A549 (cell line): ENCODE measurements at regions not wholly inside any gene's neighbourhood (a gene's known extent, or its start where the extent isn't known, plus 50 kb on each side); places are given as distances from the start of the nearest gene placed in this dataset.

Experiments
- ATAC-seq, 2 experiments: fragments of 200-7000 bp in 1 of 2; fragments of >200 bp in 1 of 2; cut with Nextera tagmentation in 1 of 2; cut with Tn5 transposase in 1 of 2; 3 replicates each; pipeline versions ENCODE4 v1.8.0 to v1.9.1; 2018 to 2020; ENCODE audit warnings: mild to moderate bottlenecking in 1 of 2, moderate library complexity in 1 of 2
- CTCF ChIA-PET: fragments of 300-600 bp; sonication (Branson Sonifier 250); formaldehyde crosslinking; extraction: SDS; loops from one replicate; lab custom pipeline; 2021; ENCODE audit warnings: antibody characterized with exemption, inconsistent platforms; lab: Yijun Ruan, JAX
- POLR2A ChIA-PET: fragments of 350-600 bp; formaldehyde crosslinking; extraction: SDS; loops from one replicate; lab custom pipeline; 2021; ENCODE audit warnings: antibody characterized with exemption, inconsistent platforms; lab: Yijun Ruan, JAX
- DNase-seq, 2 experiments: peaks; one replicate each; pipeline versions ENCODE4 v3.0.0 to v3.0.0-alpha.2; 2011 to 2016; ENCODE audit warnings: low read depth in 1 of 2, low spot score in 1 of 2
- FAIRE-seq: peaks from 2 replicates; lab custom pipeline; 2011; peaks lifted over from hg19 to GRCh38; lab: Jason Lieb, UNC
- H3K27ac ChIP-seq, 2 experiments: fragments of >200 bp; sonication (Bioruptor Twin); formaldehyde crosslinking; 3 replicates each; pipeline ENCODE4 v1.5.1; 2016 to 2017
- H3K4me1 ChIP-seq: fragments of >200 bp; sonication (Bioruptor Twin); formaldehyde crosslinking; 3 replicates; pipeline ENCODE4 v1.6.1; 2016
- H3K4me2 ChIP-seq: fragments of >200 bp; sonication (Bioruptor Twin); formaldehyde crosslinking; 3 replicates; pipeline ENCODE4 v1.6.1; 2016
- H3K4me3 ChIP-seq: fragments of >200 bp; sonication (Bioruptor Twin); formaldehyde crosslinking; 3 replicates; pipeline ENCODE4 v1.5.1; 2016
- H3K9me3 ChIP-seq: fragments of >200 bp; sonication (Bioruptor Twin); formaldehyde crosslinking; 3 replicates; pipeline ENCODE4 v1.6.1; 2016
- BHLHE40 ChIP-seq: IDR thresholded peaks from 2 replicates; pipeline ENCODE4 v1.6.1; 2012; ENCODE audit warnings: low read depth, low read length, inconsistent platforms
- CTCF ChIP-seq: fragments of >200 bp; sonication (Bioruptor Twin); formaldehyde crosslinking; IDR thresholded peaks from 3 replicates; pipeline ENCODE4 v1.5.1; 2016
- EHF ChIP-seq: fragments of 250-450 bp; sonication (Bioruptor Pico); IDR thresholded peaks from 2 replicates; pipeline ENCODE4 v1.5.0; 2020; ENCODE audit warnings: mild to moderate bottlenecking
- EHMT2 ChIP-seq: fragments of 200-600 bp; sonication (generic); IDR thresholded peaks from 2 replicates; pipeline ENCODE4 v1.6.1; 2016; ENCODE audit warnings: antibody characterized with exemption, low read depth, mild to moderate bottlenecking, moderate library complexity
- EP300 ChIP-seq, 2 experiments: fragments of >200 bp; sonication (Bioruptor Twin); formaldehyde crosslinking; IDR thresholded peaks; 2 replicates in 1 of 2; 3 replicates in 1 of 2; pipeline ENCODE4 v1.6.1; 2016 to 2017
- FOSB ChIP-seq: fragments of 250-450 bp; sonication (Bioruptor Pico); IDR thresholded peaks from 2 replicates; pipeline ENCODE4 v1.5.0; 2020; ENCODE audit warnings: mild to moderate bottlenecking, moderate library complexity
- HEYL ChIP-seq: fragments of 250-450 bp; sonication (Bioruptor Pico); IDR thresholded peaks from 2 replicates; pipeline ENCODE4 v1.8.0; 2021; ENCODE audit warnings: mild to moderate bottlenecking, moderate library complexity
- JUNB ChIP-seq: fragments of >200 bp; sonication (Bioruptor Twin); formaldehyde crosslinking; IDR thresholded peaks from 2 replicates; pipeline ENCODE4 v1.6.1; 2016
- KDM1A ChIP-seq: fragments of 200-600 bp; sonication (generic); IDR thresholded peaks from 2 replicates; pipeline ENCODE4 v1.6.1; 2016; ENCODE audit warnings: low read depth, mild to moderate bottlenecking
- KDM5A ChIP-seq: fragments of 200-600 bp; sonication (generic); IDR thresholded peaks from 2 replicates; pipeline ENCODE4 v1.6.1; 2016; ENCODE audit warnings: antibody characterized with exemption, mild to moderate bottlenecking
- NR3C1 ChIP-seq: fragments of >200 bp; sonication (Bioruptor Twin); formaldehyde crosslinking; IDR thresholded peaks from 3 replicates; pipeline ENCODE4 v1.6.1; 2017
- RAD21 ChIP-seq, 2 experiments: fragments of >200 bp in 1 of 2; sonication (Bioruptor Twin) in 1 of 2; formaldehyde crosslinking in 1 of 2; IDR thresholded peaks in 1 of 2; conservative IDR thresholded peaks in 1 of 2; 2 replicates in 1 of 2; 3 replicates in 1 of 2; pipeline ENCODE4 v1.6.1; 2012 to 2018; ENCODE audit warnings: inconsistent platforms in 1 of 2
- REST ChIP-seq: fragments of 200-600 bp; sonication (generic); IDR thresholded peaks from 2 replicates; pipeline ENCODE4 v1.6.1; 2016; ENCODE audit warnings: antibody characterized with exemption, mild to moderate bottlenecking, moderate library complexity
- RFX5 ChIP-seq: fragments of 450-650 bp; IDR thresholded peaks from 2 replicates; pipeline ENCODE4 v1.7.1; 2014; ENCODE audit warnings: antibody characterized with exemption, mild to moderate bottlenecking, moderate library complexity
- ZNF302 ChIP-seq: fragments of 250-450 bp; sonication (Bioruptor Pico); IDR thresholded peaks from 2 replicates; pipeline ENCODE4 v1.9.0; 2021; ENCODE audit warnings: inconsistent platforms, mild to moderate bottlenecking, moderate library complexity
- WGBS: methylation state at CpG from one replicate; pipeline ENCODE4 v1.1.6; 2017; ENCODE audit errors: missing lambda C conversion rate; 5-methylcytosine and 5-hydroxymethylcytosine counted together
- TF ChIP-seq, protein P1 (sequence below): IDR thresholded peaks from 2 replicates; pipeline ENCODE4 v1.6.1; 2012
- TF ChIP-seq, protein P2 (sequence below): fragments of 450-650 bp; IDR thresholded peaks from 2 replicates; pipeline ENCODE4 v1.6.1; 2014; ENCODE audit warnings: antibody characterized with exemption
- TF ChIP-seq, protein P3 (sequence below): fragments of 250-450 bp; sonication (Bioruptor Pico); IDR thresholded peaks from 2 replicates; pipeline ENCODE4 v1.5.0; 2021; ENCODE audit warnings: mild to moderate bottlenecking, moderate library complexity, borderline replicate concordance

DNA sequence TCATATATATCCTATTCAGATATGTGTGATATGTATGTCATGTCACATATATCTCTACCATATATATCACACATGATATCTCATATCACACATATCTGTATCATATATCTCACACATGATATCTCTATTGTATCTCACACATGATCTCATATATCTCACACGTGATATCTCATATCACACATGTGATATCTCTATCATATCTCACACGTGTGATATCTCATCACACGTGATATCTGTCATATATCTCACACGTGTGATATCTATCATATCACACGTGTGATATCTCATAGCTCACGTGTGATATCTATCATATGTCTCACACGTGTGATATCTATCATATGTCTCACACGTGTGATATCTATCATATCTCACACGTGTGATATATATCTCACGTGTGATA lies 240.7 kb downstream of the MAP2K4 start:
- POLR2A ChIA-PET, result no interaction called here
- Histone ChIP-seq H3K9me3 (0 out of 3 replicates have a peak, but pooled peaks cover 4% of the 10 kb centered on the region), H3K4me3 (no peak overlapping the region), H3K27ac (no peak overlapping the region), H3K4me1 (peaks cover 9% of the 10 kb centered on the region; the same call in 2 of the 3 replicates)
- peak; percentile 32 for FAIRE-seq
- no peak for DNase-seq
- WGBS, result 47% methylated on average over 10 of the region's 10 CpGs
- CTCF ChIA-PET, result interaction anchor here (1.0 to 11.0 kb wide), 2 partner anchors 284 to 404 kb away, joined by 4 to 219 read pairs; partner anchors contain the start of gene MYOCD
- no peak for ATAC-seq
- no peak for TF ChIP-seq EP300 (IDR thresholded peaks at IDR 0.05)
- no peak for TF ChIP-seq FOSB (CRISPR knock-in tag)
- no peak for TF ChIP-seq CTCF
- TF ChIP-seq, protein P1, sequence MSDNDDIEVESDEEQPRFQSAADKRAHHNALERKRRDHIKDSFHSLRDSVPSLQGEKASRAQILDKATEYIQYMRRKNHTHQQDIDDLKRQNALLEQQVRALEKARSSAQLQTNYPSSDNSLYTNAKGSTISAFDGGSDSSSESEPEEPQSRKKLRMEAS, result no peak
- TF ChIP-seq, protein P2, sequence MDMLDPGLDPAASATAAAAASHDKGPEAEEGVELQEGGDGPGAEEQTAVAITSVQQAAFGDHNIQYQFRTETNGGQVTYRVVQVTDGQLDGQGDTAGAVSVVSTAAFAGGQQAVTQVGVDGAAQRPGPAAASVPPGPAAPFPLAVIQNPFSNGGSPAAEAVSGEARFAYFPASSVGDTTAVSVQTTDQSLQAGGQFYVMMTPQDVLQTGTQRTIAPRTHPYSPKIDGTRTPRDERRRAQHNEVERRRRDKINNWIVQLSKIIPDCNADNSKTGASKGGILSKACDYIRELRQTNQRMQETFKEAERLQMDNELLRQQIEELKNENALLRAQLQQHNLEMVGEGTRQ, result peak; percentile 38; the same call in 1 of the 2 replicates
- TF ChIP-seq KDM1A, result no peak
- TF ChIP-seq, all 56 proteins: peak for 1
- no peak overlapping the region for H3K4me2 ChIP-seq

GRCh38 chr17:12269751-12270150 lies 249.1 kb downstream of the MAP2K4 start:
- Histone ChIP-seq H3K4me1 (no peaks in the 10 kb centered on the region), H3K4me3 (no peak overlapping the region), H3K9me3 (peaks cover 16% of the 10 kb centered on the region), H3K27ac (no peak overlapping the region), H3K4me2 (no peak overlapping the region)
- FAIRE-seq (no peak), ATAC-seq (no peak), DNase-seq (no peak)
- CTCF ChIA-PET, result interaction anchor here (1.7 kb wide), 1 partner anchor 13 kb away, joined by 6 read pairs; no protein-coding TSS in a partner anchor
- WGBS, result 64% methylated on average over 6 of the region's 6 CpGs
- POLR2A ChIA-PET, result no interaction called here
- TF ChIP-seq KDM5A, result no peak
- no peak for TF ChIP-seq RAD21 (conservative IDR thresholded peaks at IDR 0.05 in 1 of 2, IDR thresholded peaks at IDR 0.05 in 1 of 2)
- no peak for TF ChIP-seq ZNF302 (CRISPR knock-in tag)
- no peak for TF ChIP-seq NR3C1
- no peak for TF ChIP-seq RFX5
- TF ChIP-seq EP300 (IDR thresholded peaks at IDR 0.05), result no peak
- no peak for TF ChIP-seq JUNB
- TF ChIP-seq HEYL, result no peak
- no peak for TF ChIP-seq REST
- TF ChIP-seq, protein P3, sequence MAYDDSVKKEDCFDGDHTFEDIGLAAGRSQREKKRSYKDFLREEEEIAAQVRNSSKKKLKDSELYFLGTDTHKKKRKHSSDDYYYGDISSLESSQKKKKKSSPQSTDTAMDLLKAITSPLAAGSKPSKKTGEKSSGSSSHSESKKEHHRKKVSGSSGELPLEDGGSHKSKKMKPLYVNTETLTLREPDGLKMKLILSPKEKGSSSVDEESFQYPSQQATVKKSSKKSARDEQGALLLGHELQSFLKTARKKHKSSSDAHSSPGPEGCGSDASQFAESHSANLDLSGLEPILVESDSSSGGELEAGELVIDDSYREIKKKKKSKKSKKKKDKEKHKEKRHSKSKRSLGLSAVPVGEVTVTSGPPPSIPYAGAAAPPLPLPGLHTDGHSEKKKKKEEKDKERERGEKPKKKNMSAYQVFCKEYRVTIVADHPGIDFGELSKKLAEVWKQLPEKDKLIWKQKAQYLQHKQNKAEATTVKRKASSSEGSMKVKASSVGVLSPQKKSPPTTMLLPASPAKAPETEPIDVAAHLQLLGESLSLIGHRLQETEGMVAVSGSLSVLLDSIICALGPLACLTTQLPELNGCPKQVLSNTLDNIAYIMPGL, result no peak
- no peak for TF ChIP-seq EHMT2
- no peak for TF ChIP-seq EHF (CRISPR knock-in tag)
- no peak for TF ChIP-seq KDM1A
- no peak for TF ChIP-seq BHLHE40
